Immature natural killer cell (primary cell): ENCODE measurements at regions not wholly inside any gene's neighbourhood (a gene's known extent, or its start where the extent isn't known, plus 50 kb on each side); places are given as distances from the start of the nearest gene placed in this dataset.

Source experiments
- DNase-seq, 3 donors: peaks; one replicate each; pipeline ENCODE4 v3.0.0; 2022; ENCODE audit warnings: mixed read lengths in 1 of 3
- H3K27ac Mint-ChIP-seq, 6 donors: one replicate each; pipeline ENCODE4 v1.8.0; 2020; ENCODE audit warnings: mixed read lengths in 6 of 6, mild to moderate bottlenecking in 5 of 6, inconsistent platforms in 4 of 6, moderate library complexity in 3 of 6
- H3K27me3 Mint-ChIP-seq, 3 donors: one replicate each; pipeline ENCODE4 v1.8.0; 2020 to 2021; ENCODE audit warnings: low read depth in 3 of 3, mild to moderate bottlenecking in 3 of 3, mixed read lengths in 3 of 3, moderate library complexity in 3 of 3, inconsistent platforms in 1 of 3
- H3K36me3 Mint-ChIP-seq, 3 donors: one replicate each; pipeline ENCODE4 v1.8.0; 2020; ENCODE audit warnings: mixed read lengths in 3 of 3, inconsistent platforms in 2 of 3, mild to moderate bottlenecking in 2 of 3
- H3K4me1 Mint-ChIP-seq, 2 donors: one replicate each; pipeline ENCODE4 v1.8.0; 2020; ENCODE audit warnings: inconsistent platforms in 2 of 2, mild to moderate bottlenecking in 2 of 2, mixed read lengths in 2 of 2, moderate library complexity in 1 of 2
- H3K4me3 Mint-ChIP-seq, 5 donors: one replicate each; pipeline ENCODE4 v1.8.0; 2020; ENCODE audit warnings: mild to moderate bottlenecking in 5 of 5, mixed read lengths in 5 of 5, inconsistent platforms in 3 of 5, moderate library complexity in 3 of 5
- H3K9me3 Mint-ChIP-seq, 6 donors: one replicate each; pipeline ENCODE4 v1.8.0; 2020; ENCODE audit warnings: mild to moderate bottlenecking in 6 of 6, mixed read lengths in 6 of 6, inconsistent platforms in 4 of 6, moderate library complexity in 3 of 6

DNA sequence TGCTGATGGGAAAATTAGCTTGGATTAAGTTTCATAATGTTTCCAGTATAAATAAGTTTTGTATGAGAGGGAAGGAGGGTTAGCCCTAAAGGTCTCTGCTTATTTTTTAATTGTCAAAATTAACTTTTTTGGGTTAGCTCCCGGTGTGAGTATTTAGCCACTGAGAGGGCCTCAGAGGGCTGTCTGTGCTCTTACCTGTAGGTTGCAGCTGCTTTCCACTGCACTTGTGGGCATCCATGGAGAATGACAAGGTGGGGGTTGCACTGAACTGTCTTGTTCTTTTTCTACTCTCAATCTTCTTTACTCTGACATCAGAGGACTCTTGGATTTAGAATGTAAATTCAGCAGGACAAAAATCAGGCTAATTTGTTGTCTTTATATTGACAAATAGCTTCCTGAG is 81.4 kb downstream of the CD164 start:
- Mint-ChIP-seq H3K27ac (no peak overlapping the region), H3K36me3 (no peaks in the 10 kb centered on the region)

DNA sequence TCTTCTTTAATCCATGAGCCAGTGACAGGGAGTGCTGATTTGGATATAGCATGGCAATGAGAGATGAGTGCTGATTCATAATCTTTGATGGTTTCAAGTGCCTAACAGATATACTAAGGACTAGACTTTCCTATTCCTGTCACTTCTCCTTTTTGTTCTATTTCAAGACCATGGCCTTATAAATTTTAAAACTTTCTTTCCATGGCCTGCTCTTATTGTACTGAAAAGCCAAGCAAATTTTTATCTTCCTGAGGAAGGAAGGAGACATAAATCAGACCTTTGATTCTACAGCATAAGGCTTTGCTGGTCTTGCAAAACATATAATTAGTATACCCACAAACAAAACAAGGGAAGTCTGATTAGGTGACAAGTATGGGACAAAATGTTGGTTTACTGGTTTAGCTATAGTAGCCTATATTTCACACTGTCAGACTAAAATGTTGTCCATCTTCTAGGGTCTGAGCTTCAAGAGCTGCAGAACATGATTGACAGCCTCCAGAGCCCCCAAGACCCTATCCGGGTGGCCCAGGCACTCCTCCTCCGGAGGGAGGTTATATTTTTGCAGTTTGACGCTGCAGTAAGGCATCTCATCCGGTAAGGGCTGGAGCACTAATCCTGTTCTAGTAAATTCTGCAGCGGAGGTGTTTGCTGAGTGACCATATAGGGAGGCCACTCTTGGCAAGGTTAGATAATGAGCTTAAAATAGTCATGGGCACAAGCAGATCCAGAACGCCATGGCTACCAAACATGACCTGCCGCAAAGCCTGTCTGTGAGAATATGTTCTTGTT is 82.3 kb downstream of the CD164 start:
- Mint-ChIP-seq H3K36me3 (no peaks in the 10 kb centered on the region), H3K27ac (no peak overlapping the region), H3K4me3 (no peak overlapping the region), H3K9me3 (no peaks in the 10 kb centered on the region), H3K4me1 (peaks cover 13 to 18% of the 10 kb centered on the region in 2 donors), H3K27me3 (no peaks in the 10 kb centered on the region)
- DNase-seq = no peak

More for the DNA sequence above, 81.4 kb downstream of the CD164 start:
- no peaks in the 10 kb centered on the region for H3K9me3 Mint-ChIP-seq
- no peak overlapping the region for H3K4me3 Mint-ChIP-seq
- peaks cover 16 to 18% of the 10 kb centered on the region in 2 donors for H3K4me1 Mint-ChIP-seq
- H3K27me3 Mint-ChIP-seq = no peaks in the 10 kb centered on the region
- DNase-seq = no peak

DNA sequence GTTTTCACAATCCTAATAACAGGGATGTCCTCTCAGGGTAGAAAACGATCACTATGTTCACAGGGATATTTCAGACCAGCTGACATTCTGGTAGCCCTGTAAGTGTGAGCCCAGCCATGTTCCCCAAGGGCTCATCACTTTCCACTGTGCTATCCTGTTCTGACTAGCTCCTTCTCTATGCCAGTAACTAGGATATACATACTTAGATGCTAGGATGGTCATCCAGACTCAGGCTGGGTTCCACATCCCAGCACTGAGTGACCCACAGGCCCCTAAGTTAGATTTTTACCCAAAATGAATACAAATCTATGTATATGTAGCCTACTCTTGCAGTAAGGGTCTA is 83.0 kb downstream of the CD164 start:
- H3K36me3 Mint-ChIP-seq = peaks cover 0 to 4% (median 0%) of the 10 kb centered on the region in 3 donors
- H3K9me3 Mint-ChIP-seq = no peaks in the 10 kb centered on the region
- peaks cover 6 to 10% of the 10 kb centered on the region in 2 donors for H3K4me1 Mint-ChIP-seq
- H3K4me3 Mint-ChIP-seq = no peak overlapping the region
- no peak overlapping the region for H3K27ac Mint-ChIP-seq
- no peaks in the 10 kb centered on the region for H3K27me3 Mint-ChIP-seq
- no peak for DNase-seq

DNA sequence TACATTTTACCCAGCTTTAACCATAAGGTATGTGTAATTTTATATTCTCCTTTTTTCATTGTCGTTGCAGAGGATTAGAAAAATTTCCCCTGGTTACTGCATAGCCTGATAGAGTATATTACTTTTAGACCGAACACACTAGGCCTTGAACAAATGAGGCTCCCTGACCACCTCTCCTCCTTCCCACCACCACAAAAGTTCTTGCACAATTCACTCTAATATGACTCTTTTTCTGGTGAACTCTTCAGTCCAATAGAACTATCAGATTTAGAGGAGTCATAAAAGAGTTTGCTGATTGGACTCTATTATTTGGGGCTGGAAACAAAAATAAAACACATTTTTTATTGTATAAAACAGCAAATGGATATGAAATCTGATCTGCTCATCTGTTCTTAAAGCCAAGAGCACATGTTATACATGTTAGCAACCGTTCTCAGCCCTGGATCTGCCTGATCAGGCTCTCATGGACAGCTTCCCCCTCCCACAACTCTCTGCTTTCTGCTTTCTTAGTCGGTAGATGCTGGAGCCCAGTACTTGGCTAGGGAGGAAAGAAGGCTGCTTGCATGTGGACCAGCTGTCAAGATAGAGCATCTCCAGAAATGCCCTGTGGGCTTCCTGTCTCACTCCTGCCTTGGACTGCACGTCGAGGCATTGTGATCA is 83.5 kb downstream of the CD164 start:
- H3K4me3 Mint-ChIP-seq = no peak overlapping the region
- no peaks in the 10 kb centered on the region for H3K9me3 Mint-ChIP-seq
- peaks cover 0 to 4% (median 0%) of the 10 kb centered on the region in 3 donors for H3K36me3 Mint-ChIP-seq
- H3K27me3 Mint-ChIP-seq = peaks cover 0 to 2% (median 0%) of the 10 kb centered on the region in 3 donors
- peaks cover 1 to 5% of the 10 kb centered on the region in 2 donors for H3K4me1 Mint-ChIP-seq
- DNase-seq = no peak
- no peak overlapping the region for H3K27ac Mint-ChIP-seq

DNA sequence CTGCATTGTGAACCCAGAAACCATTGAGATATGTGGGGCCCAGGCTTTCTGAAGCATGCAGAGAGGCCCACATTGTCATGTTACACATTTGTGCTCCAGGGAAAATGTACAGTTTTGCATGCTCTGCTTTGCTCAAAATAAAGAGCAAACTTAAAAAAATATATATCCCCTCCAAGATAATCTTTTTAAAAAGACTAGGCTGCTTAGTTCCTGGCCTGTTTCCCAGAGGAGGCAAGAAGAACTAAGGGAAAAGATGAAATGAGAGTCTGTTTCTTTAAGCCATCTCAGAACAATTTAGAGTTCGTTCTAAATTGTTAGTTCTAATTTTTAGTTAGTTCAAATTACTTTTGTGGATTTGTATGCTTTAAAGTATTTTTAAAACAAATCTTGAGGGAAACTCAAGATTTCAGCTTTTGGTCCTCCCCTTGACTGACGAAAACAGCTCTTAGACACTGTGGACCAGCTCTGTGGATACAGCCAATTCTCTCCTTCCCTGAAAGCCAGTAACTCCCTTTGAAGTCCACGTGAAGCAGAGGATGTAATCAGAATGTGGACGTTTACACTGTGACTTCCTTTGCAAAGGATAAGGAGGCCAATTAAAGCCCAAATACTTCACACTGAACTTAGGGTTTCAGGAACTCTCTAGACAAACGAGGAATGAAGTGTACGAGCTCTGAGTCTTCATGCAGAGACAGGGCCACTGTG is 84.7 kb downstream of the CD164 start:
- Mint-ChIP-seq H3K9me3 (no peaks in the 10 kb centered on the region), H3K36me3 (peaks cover 0 to 7% (median 0%) of the 10 kb centered on the region in 3 donors), H3K27ac (no peak overlapping the region), H3K4me1 (no peaks in the 10 kb centered on the region), H3K4me3 (no peak overlapping the region), H3K27me3 (peaks cover 0 to 3% (median 0%) of the 10 kb centered on the region in 3 donors)
- DNase-seq = no peak

DNA sequence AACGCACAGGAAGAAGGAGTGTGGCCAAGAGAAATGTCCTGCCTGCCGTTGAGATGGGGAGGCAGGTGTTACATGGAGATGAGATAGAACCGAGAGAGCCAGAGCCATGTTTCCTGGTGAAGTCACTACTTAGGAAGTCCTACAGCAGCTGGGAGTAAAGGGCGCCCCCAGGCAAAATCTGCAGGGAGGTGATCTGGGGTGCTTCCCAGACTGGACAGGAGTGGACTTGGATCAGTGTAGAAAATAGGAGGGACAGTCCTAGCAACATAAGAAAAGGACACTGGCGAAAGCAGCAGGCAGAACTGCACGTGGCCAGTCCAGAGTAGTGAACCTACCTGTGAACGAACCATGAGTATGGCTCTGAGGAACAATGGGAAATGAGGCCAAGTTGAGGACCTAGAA is 85.3 kb downstream of the CD164 start:
- H3K4me3 Mint-ChIP-seq = no peak overlapping the region
- H3K36me3 Mint-ChIP-seq = peaks cover 0 to 7% (median 0%) of the 10 kb centered on the region in 3 donors
- DNase-seq = no peak
- no peak overlapping the region for H3K27ac Mint-ChIP-seq
- H3K9me3 Mint-ChIP-seq = no peaks in the 10 kb centered on the region
- H3K27me3 Mint-ChIP-seq = peaks cover 0 to 3% (median 3%) of the 10 kb centered on the region in 3 donors
- H3K4me1 Mint-ChIP-seq = no peaks in the 10 kb centered on the region

DNA sequence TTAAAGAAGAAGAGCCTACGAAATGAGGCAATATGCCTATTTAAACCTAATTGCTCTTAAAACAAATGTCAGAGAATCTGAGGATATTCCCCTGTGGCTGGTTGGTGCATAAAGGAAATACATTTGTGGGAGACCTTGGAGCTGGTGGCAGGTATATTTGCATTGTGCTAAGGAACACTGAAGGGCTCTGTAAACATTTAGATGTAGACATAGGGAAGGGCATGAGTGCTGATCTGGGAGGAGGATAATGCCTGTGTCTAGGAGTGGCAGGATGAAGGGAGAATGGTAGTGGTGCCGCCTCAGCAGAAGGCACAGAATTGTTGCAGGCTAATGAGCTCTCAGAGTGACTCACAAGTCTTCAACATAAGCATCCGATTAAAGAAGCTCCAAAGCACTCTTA is 85.8 kb downstream of the CD164 start:
- no peak for DNase-seq
- no peak overlapping the region for H3K4me3 Mint-ChIP-seq
- H3K9me3 Mint-ChIP-seq = peaks cover 0 to 2% (median 0%) of the 10 kb centered on the region in 6 donors
- H3K4me1 Mint-ChIP-seq = no peaks in the 10 kb centered on the region
- peaks cover 0 to 7% (median 0%) of the 10 kb centered on the region in 3 donors for H3K36me3 Mint-ChIP-seq
- peaks cover 0 to 3% (median 3%) of the 10 kb centered on the region in 3 donors for H3K27me3 Mint-ChIP-seq
- H3K27ac Mint-ChIP-seq = no peak overlapping the region

DNA sequence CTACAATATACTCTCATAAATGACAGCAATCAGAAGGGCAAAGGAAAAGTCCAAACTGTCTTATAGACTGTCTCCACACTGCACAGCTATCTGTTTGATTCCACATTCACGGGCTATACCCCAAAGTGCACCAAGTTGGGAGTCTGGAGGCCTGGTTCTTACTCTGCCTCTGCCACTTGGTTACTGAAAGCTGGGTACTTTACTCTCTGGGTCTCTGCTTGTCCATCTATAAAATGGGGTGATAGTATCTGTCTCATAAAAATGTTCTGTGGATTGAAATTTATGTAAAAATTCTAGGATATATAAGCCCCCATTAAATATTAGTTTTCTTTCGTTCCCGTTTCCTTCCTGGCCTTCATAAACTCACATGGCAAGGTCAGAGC is 86.5 kb downstream of the CD164 start:
- H3K27me3 Mint-ChIP-seq = peaks cover 0 to 3% (median 3%) of the 10 kb centered on the region in 3 donors
- no peaks in the 10 kb centered on the region for H3K4me1 Mint-ChIP-seq
- H3K9me3 Mint-ChIP-seq = peaks cover 0 to 2% (median 0%) of the 10 kb centered on the region in 6 donors
- H3K27ac Mint-ChIP-seq = no peak overlapping the region
- no peak overlapping the region for H3K4me3 Mint-ChIP-seq
- H3K36me3 Mint-ChIP-seq = peaks cover 0 to 7% (median 0%) of the 10 kb centered on the region in 3 donors
- no peak for DNase-seq

DNA sequence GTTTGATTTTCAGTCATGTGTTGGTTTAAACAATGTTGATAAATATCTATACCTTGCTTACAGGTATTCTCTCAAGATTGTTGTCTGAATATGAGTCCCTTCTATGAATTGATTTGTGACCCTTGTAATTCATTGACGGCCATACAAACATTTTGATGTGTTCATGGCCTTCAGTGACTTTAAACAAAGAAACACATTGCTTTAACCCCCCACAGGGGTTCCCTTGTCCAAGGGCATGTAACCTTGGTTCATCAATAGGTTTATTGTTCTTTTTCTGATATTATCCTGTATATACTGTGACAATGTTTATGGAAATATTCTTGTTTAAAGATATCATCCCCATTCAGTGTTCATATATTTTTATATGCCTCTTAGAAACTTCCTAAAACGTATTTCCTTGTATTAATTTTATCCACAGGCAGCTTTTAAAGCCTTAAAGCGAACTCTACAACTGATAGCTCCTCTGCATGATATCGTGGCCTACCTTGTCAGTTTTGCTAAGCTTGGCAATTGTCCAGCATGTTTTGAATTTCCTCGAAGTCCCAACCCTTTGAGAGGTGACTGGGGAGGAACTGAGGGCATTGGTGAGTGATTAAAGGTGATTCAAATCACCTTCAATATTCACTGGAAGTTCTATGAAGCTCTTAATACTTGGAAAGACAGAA is 87.0 kb downstream of the CD164 start:
- Mint-ChIP-seq H3K4me3 (no peak overlapping the region), H3K9me3 (peaks cover 0 to 2% (median 0%) of the 10 kb centered on the region in 6 donors), H3K36me3 (peaks cover 0 to 7% (median 0%) of the 10 kb centered on the region in 3 donors), H3K4me1 (no peaks in the 10 kb centered on the region), H3K27me3 (peaks cover 0 to 3% (median 3%) of the 10 kb centered on the region in 3 donors), H3K27ac (no peak overlapping the region)
- DNase-seq = no peak

DNA sequence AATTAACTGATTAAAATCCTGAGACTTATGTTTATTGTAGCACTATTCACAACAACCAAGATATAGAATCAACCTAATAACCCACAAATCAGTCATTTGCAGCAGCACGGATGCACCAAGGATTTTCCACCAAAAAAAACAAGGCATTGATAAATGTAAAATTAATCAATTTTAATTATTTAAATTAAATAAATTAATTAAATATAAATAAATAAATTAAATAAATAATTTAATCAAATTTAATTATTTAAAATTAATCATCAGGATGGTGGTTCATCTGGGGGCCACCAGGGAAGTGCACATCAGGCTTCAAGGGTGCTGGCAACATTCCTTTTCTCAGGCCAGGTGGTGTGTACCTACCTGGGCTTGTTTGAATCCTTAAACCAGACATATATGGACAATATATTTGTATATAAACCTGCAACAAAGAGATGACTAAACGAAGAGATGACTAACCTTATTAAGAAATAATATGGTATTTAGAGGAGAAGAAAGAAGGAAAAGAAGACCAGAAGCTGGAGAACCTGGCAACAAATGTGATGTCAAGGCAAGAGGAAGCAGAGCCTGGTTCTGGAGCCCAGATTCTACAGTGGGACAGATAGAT is 89.2 kb downstream of the CD164 start:
- H3K4me3 Mint-ChIP-seq = no peak overlapping the region
- H3K36me3 Mint-ChIP-seq = peaks cover 0 to 7% (median 0%) of the 10 kb centered on the region in 3 donors

DNA sequence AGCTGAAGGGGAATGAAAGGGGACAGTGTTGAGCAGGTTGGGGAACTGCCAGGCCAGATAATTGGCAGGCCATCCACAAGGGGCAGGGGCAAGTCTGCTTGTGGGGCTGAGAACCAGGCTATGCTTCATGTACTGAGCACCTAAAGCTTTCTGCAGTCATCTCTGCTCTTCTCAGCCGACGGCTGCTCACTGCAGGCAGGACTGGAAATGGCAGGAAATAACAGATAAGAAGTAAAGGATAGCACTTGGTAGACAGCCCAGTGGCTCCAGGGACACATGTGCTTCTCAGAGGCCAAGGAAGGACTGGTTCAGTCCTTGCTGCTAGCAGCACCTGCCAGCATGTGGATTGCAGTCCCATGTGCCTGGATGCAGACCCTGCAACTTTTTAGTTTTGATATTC is 89.8 kb downstream of the CD164 start:
- no peaks in the 10 kb centered on the region for H3K4me1 Mint-ChIP-seq
- H3K4me3 Mint-ChIP-seq = no peak overlapping the region
- H3K27ac Mint-ChIP-seq = no peak overlapping the region
- peaks cover 0 to 2% (median 0%) of the 10 kb centered on the region in 6 donors for H3K9me3 Mint-ChIP-seq
- DNase-seq = no peak
- H3K36me3 Mint-ChIP-seq = peaks cover 0 to 7% (median 0%) of the 10 kb centered on the region in 3 donors
- H3K27me3 Mint-ChIP-seq = peaks cover 0 to 3% (median 3%) of the 10 kb centered on the region in 3 donors

More for the DNA sequence above, 89.2 kb downstream of the CD164 start:
- H3K27me3 Mint-ChIP-seq = peaks cover 0 to 3% (median 3%) of the 10 kb centered on the region in 3 donors
- peaks cover 0 to 2% (median 0%) of the 10 kb centered on the region in 6 donors for H3K9me3 Mint-ChIP-seq
- no peak overlapping the region for H3K27ac Mint-ChIP-seq
- H3K4me1 Mint-ChIP-seq = no peaks in the 10 kb centered on the region
- no peak for DNase-seq

DNA sequence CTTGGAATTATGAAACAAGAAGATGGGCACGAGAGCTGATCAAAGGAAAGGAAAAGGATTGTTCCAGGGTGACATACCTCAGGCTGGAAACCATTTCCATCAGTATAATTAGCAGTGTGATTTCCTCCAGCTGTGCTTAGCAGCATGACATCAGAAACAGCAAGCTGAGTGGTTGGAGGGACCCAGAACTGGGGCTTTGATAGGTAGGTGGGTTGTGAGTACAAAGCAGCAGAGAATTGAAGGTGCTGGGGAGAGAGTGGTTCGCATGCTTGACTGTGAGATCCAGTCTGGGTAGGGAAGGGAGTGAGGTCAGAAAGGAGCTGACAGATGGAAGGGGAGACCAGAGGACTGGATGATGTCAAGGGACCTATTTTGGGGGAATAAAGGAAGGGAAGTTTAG is 90.4 kb downstream of the CD164 start:
- Mint-ChIP-seq H3K4me1 (no peaks in the 10 kb centered on the region), H3K4me3 (no peak overlapping the region), H3K27me3 (peaks cover 0 to 3% (median 3%) of the 10 kb centered on the region in 3 donors), H3K27ac (no peak overlapping the region), H3K9me3 (peaks cover 0 to 2% (median 0%) of the 10 kb centered on the region in 6 donors), H3K36me3 (peaks cover 0 to 7% (median 0%) of the 10 kb centered on the region in 3 donors)
- DNase-seq = no peak
